ENCODE measurements at regions not wholly inside any gene's neighbourhood (a gene's known extent, or its start where the extent isn't known, plus 50 kb on each side); places are given as distances from the start of the nearest gene placed in this dataset.
A peak's percentile ranks its signal among the peaks of the same experiment; 100 is the strongest.

DNA sequence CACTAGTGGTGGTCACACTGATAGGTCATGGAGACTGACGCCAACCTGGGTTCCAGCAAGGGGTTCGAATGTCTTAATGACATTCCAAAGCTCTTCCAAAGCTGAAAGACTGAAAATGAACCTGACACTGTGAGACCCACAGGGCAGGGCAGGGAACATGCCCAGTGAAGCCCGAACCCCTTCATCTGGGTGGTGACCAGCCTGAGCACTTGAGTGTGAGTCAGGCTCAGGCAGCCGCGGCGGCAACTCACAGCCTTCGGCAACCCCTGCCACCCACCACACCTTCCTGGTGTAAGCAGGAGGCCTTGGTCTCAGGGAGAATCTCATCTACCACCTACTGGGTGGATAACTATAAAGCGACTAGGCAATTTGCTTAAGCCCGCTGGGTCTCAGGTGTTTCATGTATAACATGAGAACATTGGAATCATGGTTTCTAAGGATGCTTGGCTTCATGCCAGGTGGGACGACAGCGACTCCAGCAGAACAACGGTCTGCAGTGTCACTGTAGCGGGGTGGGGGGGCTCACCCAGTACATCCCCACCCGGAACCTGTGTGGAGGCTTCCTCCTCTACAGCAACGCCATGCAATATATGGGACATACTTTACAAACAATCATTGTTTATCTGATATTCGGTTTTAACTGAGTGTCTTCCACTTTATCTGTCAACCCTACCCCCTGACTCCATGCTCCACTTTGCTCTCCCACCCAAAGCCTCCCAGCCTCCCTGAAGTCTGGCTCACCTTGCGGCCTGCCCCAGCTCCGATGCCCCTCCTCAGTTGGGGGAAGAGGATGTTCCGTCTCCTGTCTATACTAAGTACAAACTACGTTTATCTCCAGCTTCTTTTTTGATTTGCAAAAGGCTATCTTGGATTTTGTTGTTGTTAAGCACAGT lies 125.0 kb upstream of the MEF2A start:
- Histone ChIP-seq H3K36me3 (ENCODE audit: control insufficient read depth, insufficient read depth, low read length) (no peaks in the 10 kb centered on the region), H3K27ac (ENCODE audit: low read depth, low read length, severe bottlenecking) (no peak overlapping the region), H3K9me3 (ENCODE audit: control insufficient read depth, low read length) (no peaks in the 10 kb centered on the region), H3K4me3 (ENCODE audit: extremely low read depth, insufficient read depth, low read length, poor library complexity, severe bottlenecking) (no peak overlapping the region), H3K4me1 (ENCODE audit: control insufficient read depth, insufficient read depth, low read length, poor library complexity, severe bottlenecking) (peaks cover 42% of the 10 kb centered on the region)
- WGBS, 2 experiments (ENCODE audit: insufficient coverage in 2 of 2) = 92 to 97% methylated on average over 11 to 13 of the region's 20 CpGs

DNA sequence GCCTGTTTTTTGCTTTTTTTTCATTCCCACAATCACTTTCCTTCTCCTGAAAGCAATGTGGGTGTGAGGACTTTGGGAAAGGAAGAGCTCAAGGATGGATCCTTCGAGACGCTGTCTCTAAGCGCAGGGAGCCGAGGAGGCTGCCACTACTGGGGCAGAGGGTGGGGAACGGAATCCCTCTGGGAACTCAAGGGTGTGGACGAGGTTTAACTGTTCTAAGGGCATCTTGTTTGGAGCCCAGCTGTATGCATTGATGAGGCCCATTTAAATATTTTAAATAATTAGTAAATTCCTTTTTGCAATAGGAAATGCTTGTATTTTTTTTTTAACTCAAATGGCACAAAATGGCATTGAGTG lies 124.4 kb upstream of the MEF2A start:
- Histone ChIP-seq H3K36me3 (ENCODE audit: control insufficient read depth, insufficient read depth, low read length) (no peaks in the 10 kb centered on the region), H3K27ac (ENCODE audit: low read depth, low read length, severe bottlenecking) (no peak overlapping the region), H3K4me1 (ENCODE audit: control insufficient read depth, insufficient read depth, low read length, poor library complexity, severe bottlenecking) (peaks cover 42% of the 10 kb centered on the region), H3K9me3 (ENCODE audit: control insufficient read depth, low read length) (no peaks in the 10 kb centered on the region), H3K4me3 (ENCODE audit: extremely low read depth, insufficient read depth, low read length, poor library complexity, severe bottlenecking) (no peak overlapping the region)
- WGBS, 2 experiments (ENCODE audit: insufficient coverage in 2 of 2) = 58 to 100% methylated on average over 3 to 4 of the region's 6 CpGs

DNA sequence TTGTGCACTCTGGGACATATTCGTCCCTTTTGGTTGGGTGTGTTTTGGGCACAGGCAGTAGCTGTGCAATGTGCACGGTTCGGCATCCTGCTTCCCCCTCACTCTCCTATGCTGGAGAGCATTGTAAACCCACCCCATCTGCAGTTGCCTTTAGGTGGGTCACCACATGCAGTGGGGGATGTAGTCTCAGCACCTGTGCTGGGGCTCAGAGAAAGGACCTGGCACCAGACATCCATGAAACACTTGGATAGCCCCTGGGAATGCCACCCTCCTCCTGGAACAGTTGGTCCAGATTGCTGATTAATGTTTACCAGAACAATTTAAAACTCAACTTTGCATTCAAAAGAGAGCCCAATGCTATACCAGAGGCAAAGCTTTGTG lies 123.9 kb upstream of the MEF2A start:
- Histone ChIP-seq H3K27ac (ENCODE audit: low read depth, low read length, severe bottlenecking) (peak overlapping the region; percentile 65), H3K36me3 (ENCODE audit: control insufficient read depth, insufficient read depth, low read length) (no peaks in the 10 kb centered on the region), H3K4me3 (ENCODE audit: extremely low read depth, insufficient read depth, low read length, poor library complexity, severe bottlenecking) (no peak overlapping the region), H3K9me3 (ENCODE audit: control insufficient read depth, low read length) (no peaks in the 10 kb centered on the region), H3K4me1 (ENCODE audit: control insufficient read depth, insufficient read depth, low read length, poor library complexity, severe bottlenecking) (peaks cover 42% of the 10 kb centered on the region)
- WGBS, 2 experiments (ENCODE audit: insufficient coverage in 2 of 2) = 100% methylated on average over 1 of the region's 3 CpGs; no CpG with 5 or more reads in 1 of the 2 experiments

DNA sequence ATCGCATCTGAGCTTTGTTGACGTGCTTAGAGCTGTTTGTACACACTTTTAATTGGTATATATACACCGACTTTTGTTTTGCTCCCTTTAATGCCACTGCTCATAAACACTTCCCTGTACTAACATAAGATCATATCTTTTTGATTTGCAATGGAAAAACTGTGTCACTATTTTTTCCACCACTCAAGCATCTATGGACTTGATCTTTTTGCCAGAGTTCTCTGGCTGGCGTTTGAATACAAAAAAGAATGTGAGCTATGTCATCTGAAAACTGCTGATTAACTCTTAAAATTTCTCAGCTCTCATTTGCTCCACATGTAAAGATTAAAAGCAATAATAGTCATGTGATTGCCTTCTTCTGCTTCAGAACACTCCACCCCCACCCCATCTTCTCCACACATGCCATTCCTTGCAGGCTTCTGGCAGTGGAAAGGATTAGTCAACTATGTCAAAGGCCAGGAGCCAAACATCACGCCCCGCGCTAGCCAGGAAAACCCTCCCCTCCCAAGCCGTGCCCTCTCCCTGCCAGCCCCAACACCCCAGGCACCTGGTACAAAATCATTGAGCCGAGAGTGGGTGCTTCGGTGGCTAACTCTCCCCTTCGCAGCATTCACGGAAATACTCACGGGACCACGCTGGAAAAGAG lies 123.4 kb upstream of the MEF2A start:
- 85 to 92% methylated on average over 10 to 13 of the region's 14 CpGs for WGBS, 2 experiments (ENCODE audit: insufficient coverage in 2 of 2)
- peak overlapping the region; percentile 65 for H3K27ac ChIP-seq (ENCODE audit: low read depth, low read length, severe bottlenecking)
- H3K4me3 ChIP-seq (ENCODE audit: extremely low read depth, insufficient read depth, low read length, poor library complexity, severe bottlenecking) = no peak overlapping the region
- H3K9me3 ChIP-seq (ENCODE audit: control insufficient read depth, low read length) = no peaks in the 10 kb centered on the region
- no peaks in the 10 kb centered on the region for H3K36me3 ChIP-seq (ENCODE audit: control insufficient read depth, insufficient read depth, low read length)
- peaks cover 42% of the 10 kb centered on the region for H3K4me1 ChIP-seq (ENCODE audit: control insufficient read depth, insufficient read depth, low read length, poor library complexity, severe bottlenecking)

DNA sequence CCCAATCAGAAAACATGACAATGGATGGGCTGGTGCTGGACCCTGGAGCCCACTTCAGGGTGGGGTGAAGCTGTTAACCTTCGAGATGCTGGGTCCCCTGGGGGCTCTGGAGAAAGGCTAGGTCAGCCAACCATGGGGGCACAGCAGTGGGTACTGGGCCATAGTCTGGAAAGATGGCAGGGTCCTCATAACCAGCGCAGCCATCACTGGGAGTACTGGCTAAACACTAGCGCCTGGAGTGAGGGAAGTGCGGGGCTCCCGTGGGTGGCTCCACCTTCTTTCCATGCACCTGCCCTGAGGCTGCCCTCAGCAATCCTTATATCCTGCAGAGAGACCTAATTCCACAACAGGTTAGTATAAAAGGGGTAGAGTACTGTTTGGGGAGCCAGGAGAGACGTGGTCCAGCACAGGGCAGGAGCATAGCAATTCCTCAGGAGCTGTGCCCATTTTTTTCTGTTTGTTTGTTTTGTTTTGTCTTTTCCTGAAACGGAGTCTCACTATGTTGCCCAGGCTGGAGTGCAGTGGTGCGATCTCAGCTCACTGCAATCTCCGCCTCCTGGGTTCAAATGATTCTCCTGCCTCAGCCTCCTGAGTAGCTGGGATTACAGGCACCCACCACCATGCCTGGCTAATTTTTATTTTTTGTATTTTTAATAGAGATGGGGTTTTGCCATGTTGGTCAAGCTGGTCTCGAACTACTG lies 122.6 kb upstream of the MEF2A start:
- H3K27ac ChIP-seq (ENCODE audit: low read depth, low read length, severe bottlenecking) = peak overlapping the region; percentile 65
- H3K9me3 ChIP-seq (ENCODE audit: control insufficient read depth, low read length) = no peaks in the 10 kb centered on the region
- H3K4me1 ChIP-seq (ENCODE audit: control insufficient read depth, insufficient read depth, low read length, poor library complexity, severe bottlenecking) = peaks cover 34% of the 10 kb centered on the region
- no peak overlapping the region for H3K4me3 ChIP-seq (ENCODE audit: extremely low read depth, insufficient read depth, low read length, poor library complexity, severe bottlenecking)
- H3K36me3 ChIP-seq (ENCODE audit: control insufficient read depth, insufficient read depth, low read length) = no peaks in the 10 kb centered on the region
- 91 to 95% methylated on average over 4 to 5 of the region's 10 CpGs for WGBS, 2 experiments (ENCODE audit: insufficient coverage in 2 of 2)

DNA sequence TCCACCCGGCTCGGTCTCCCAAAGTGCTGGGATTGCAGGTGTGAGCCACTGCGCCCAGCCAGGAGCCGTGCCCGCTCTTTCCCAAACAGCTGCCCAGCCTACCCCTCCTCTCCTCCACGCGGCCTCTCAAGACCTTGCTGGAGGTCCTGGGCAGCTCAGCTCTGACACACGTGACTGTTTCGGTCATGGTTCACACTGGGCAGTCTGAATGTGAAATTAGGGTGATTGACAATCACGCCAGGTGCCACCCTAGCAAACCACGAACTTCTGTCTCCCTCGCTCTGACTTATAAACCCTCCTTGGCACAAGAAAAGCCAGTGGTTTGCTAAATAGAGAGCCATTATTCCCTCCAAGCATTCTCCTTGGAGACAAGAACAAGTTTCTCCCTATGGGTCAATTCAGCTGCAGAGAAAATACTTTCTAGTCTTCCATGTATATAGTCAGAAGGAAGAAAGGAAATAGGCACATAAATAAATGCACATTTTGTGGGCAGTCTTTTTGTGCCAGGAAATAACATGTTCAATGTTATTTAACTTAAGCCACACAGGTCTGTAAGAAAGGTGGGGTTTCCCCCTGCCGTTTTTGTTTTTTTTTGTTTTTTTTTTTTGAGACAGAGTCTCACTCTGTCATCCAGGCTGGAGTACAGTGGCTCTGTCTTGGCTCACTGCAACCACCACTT lies 121.9 kb upstream of the MEF2A start:
- H3K4me3 ChIP-seq (ENCODE audit: extremely low read depth, insufficient read depth, low read length, poor library complexity, severe bottlenecking) = no peak overlapping the region
- no peaks in the 10 kb centered on the region for H3K36me3 ChIP-seq (ENCODE audit: control insufficient read depth, insufficient read depth, low read length)
- H3K4me1 ChIP-seq (ENCODE audit: control insufficient read depth, insufficient read depth, low read length, poor library complexity, severe bottlenecking) = peaks cover 27% of the 10 kb centered on the region
- 93 to 94% methylated on average over 6 to 11 of the region's 13 CpGs for WGBS, 2 experiments (ENCODE audit: insufficient coverage in 2 of 2)
- H3K27ac ChIP-seq (ENCODE audit: low read depth, low read length, severe bottlenecking) = no peak overlapping the region
- H3K9me3 ChIP-seq (ENCODE audit: control insufficient read depth, low read length) = no peaks in the 10 kb centered on the region

DNA sequence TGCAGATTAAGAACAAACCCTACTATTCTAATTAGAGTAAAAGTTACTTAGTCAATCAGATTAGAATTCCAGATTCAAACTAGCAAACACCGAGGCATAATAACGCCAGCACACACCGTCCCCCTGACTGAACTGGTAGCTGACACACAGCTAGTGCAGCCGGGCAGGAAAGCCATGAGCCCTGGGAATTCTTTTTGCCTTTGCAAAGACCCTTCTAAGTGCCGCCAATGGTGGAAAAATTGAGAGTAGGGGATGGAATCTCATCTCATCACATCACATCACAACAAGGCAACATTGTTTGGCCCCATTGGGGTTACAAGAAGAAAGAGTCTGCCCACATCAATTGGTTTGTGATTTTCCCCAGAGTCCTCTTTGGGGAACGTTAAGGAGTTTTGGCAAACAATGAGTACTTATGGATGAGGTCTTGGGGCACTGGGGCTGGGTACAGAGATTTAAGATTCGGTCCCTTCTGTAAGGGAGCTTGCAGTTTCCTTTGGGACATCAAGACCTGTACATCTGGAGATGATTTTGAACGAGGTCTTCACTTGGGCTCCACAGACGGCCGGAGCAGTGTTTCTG lies 120.4 kb upstream of the MEF2A start:
- Histone ChIP-seq H3K4me3 (ENCODE audit: extremely low read depth, insufficient read depth, low read length, poor library complexity, severe bottlenecking) (no peak overlapping the region), H3K4me1 (ENCODE audit: control insufficient read depth, insufficient read depth, low read length, poor library complexity, severe bottlenecking) (peaks cover 23% of the 10 kb centered on the region), H3K36me3 (ENCODE audit: control insufficient read depth, insufficient read depth, low read length) (no peaks in the 10 kb centered on the region), H3K27ac (ENCODE audit: low read depth, low read length, severe bottlenecking) (no peak overlapping the region), H3K9me3 (ENCODE audit: control insufficient read depth, low read length) (no peaks in the 10 kb centered on the region)
- WGBS, 2 experiments (ENCODE audit: insufficient coverage in 2 of 2) = 85 to 94% methylated on average over 4 to 9 of the region's 10 CpGs

DNA sequence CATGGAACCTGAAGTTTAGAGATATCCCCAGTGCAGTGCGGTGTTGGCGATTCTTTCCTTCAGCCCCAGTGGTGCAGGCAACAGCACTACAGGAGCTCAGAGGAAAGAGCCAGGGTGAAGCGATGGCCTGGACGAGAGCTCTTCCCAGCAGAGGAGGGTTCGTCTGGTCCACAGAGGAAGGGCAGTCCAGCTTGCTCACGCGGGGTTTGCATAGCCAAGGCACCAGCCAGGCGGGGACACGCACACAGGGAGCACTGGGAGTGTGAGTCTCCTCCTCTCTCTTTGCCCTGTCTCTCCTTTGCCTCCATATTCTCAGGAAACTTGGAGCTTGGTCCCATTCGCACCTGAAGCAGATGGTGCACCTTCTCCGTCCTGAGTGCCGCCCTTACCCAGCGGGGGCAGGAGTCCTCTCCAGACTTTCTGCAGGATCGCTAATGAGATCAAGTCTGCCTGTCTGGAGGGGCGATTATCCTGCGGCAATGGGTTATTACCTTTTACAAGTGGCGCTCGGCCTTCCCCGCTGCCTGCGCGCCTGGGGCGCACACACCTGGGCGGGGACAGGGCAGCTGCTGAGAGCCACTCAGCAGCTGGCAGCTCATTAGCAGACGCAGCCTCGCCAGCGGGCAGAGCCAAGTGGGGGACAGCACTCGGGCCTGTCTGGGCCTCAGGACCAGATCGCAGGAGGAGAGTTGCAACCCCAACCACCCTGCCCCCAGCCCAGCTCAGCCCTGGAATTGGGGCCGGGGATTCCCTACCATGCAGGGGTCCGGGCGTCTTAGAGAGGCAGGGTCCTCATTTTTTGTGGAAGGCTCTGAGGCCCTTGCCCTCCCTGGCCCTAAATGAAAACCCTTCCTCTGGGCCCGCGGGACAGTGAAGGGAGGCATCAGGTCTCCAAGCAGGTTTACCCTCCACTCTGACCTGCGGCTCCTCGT lies 119.0 kb upstream of the MEF2A start:
- WGBS, 2 experiments (ENCODE audit: insufficient coverage in 2 of 2) = 95 to 96% methylated on average over 31 to 33 of the region's 35 CpGs
- H3K36me3 ChIP-seq (ENCODE audit: control insufficient read depth, insufficient read depth, low read length) = no peaks in the 10 kb centered on the region
- no peak overlapping the region for H3K4me3 ChIP-seq (ENCODE audit: extremely low read depth, insufficient read depth, low read length, poor library complexity, severe bottlenecking)
- H3K27ac ChIP-seq (ENCODE audit: low read depth, low read length, severe bottlenecking) = no peak overlapping the region
- H3K9me3 ChIP-seq (ENCODE audit: control insufficient read depth, low read length) = no peaks in the 10 kb centered on the region
- H3K4me1 ChIP-seq (ENCODE audit: control insufficient read depth, insufficient read depth, low read length, poor library complexity, severe bottlenecking) = peaks cover 17% of the 10 kb centered on the region

DNA sequence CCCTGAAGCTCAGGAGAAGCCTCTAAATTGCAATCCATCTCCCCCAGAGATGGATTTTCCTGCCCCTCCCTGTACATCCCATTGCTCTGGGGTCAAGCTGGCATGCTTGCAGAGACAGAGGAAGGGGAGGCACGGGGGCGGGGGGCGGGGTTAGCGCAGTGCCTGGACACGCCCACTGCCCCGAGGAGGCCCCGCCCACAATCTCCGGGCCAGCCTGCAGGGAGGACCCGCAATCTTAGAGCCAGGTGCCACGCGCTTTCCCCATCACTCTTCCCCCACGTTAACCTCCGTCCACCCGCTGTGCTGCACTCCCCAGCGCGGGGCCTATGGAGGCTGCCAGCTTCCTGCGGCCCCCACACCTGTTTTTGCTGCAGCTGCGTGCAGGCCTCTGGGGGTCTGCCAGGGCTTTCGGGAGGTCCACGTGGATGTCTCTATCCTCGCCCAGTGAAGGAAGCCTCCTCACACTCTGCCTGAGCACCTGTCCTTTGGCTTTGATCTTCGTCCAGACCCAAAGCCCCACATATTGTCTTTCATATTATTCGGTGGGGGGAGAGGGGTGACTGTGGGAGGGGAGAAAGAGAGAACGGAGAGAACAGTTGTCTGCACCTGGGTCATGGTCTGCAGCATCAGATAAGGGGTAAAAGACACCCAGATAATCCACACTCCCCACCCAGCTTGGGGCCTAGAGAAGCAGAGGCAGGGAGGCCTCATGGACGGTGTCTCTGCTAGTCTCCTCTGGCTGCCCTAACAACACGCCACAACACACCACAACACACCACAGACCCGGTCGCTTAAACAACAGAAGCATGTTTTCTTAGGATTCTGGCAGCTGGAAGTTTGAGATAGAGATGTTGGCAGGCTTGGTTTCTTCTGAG lies 118.0 kb upstream of the MEF2A start:
- H3K36me3 ChIP-seq (ENCODE audit: control insufficient read depth, insufficient read depth, low read length) = no peaks in the 10 kb centered on the region
- no peak overlapping the region for H3K4me3 ChIP-seq (ENCODE audit: extremely low read depth, insufficient read depth, low read length, poor library complexity, severe bottlenecking)
- H3K9me3 ChIP-seq (ENCODE audit: control insufficient read depth, low read length) = no peaks in the 10 kb centered on the region
- peaks cover 11% of the 10 kb centered on the region for H3K4me1 ChIP-seq (ENCODE audit: control insufficient read depth, insufficient read depth, low read length, poor library complexity, severe bottlenecking)
- H3K27ac ChIP-seq (ENCODE audit: low read depth, low read length, severe bottlenecking) = no peak overlapping the region
- WGBS, 2 experiments (ENCODE audit: insufficient coverage in 2 of 2) = 80 to 89% methylated on average over 15 to 18 of the region's 28 CpGs
